ENCODE measurements at regions not wholly inside any gene's neighbourhood (a gene's known extent, or its start where the extent isn't known, plus 50 kb on each side); places are given as distances from the start of the nearest gene placed in this dataset.

DNA sequence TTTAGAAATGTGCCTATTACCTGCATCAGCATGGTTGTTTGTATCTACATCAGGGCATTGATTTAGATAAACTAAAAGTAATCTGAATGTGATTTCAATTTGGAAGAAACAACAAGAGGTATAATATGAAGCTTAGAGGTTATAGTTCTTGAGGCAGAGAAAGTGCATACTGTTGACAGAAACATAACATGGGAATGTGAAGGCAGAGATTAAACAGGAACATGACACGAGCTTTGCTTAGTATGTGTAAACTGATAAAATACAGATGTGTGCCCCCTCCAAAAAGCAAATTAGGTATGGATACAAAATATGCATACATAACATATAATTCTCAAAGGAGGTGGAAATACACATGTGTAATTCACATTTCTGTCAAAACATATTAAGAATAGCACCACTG, 1180.2 kb upstream of the ADGRL3 start:
- no peaks in the 10 kb centered on the region for H3K27me3 Mint-ChIP-seq
- H3K4me3 Mint-ChIP-seq, result no peak overlapping the region
- no peak overlapping the region for H3K27ac Mint-ChIP-seq
- no peaks in the 10 kb centered on the region for H3K36me3 Mint-ChIP-seq
- H3K4me1 Mint-ChIP-seq, result no peaks in the 10 kb centered on the region
- no peaks in the 10 kb centered on the region for H3K9me3 Mint-ChIP-seq

DNA sequence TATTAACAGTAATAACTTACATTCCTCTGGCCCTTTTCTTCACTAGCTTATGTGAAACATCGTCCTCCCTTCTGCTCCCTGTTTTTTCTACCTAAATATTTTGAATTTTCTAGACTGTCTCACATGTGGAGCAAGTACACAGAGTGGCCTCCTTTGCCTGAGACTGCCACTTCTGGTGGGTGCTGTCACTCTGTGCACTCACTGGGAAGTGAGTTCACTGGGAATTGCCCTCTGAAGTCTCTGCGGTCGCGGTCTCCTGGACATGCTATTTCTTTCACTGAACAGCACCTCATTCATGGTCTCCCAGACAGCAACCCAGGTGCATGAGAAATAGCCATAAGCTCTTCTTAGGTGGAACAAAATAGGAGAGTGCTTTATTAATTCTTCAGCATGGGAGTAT, 1179.7 kb upstream of the ADGRL3 start:
- Mint-ChIP-seq H3K9me3 (no peaks in the 10 kb centered on the region), H3K27ac (no peak overlapping the region), H3K27me3 (no peaks in the 10 kb centered on the region), H3K4me3 (no peak overlapping the region), H3K4me1 (no peaks in the 10 kb centered on the region), H3K36me3 (no peaks in the 10 kb centered on the region)

DNA sequence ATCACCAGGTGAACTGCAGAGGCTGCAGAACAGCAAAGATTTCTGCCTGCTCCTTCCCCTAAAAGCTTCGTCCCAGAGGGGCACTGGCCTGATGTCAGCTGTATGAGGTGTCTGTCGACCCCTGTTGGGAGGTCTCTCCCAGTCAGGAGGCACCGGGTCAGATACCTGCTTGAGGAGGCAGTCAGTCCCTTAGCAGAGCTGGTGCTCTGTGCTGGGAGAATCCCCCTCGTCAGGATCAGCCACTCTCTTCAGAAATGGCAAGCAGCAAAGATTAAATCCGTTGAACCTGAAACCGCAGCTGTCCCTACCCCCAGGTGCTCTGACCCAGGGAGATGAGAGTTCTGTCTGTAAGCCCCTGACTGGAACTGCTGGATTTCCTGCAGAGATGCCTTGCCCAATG, 1166.3 kb upstream of the ADGRL3 start:
- peaks cover 7% of the 10 kb centered on the region for H3K9me3 Mint-ChIP-seq
- no peaks in the 10 kb centered on the region for H3K36me3 Mint-ChIP-seq
- H3K27ac Mint-ChIP-seq, result no peak overlapping the region
- no peaks in the 10 kb centered on the region for H3K4me1 Mint-ChIP-seq
- H3K27me3 Mint-ChIP-seq, result no peaks in the 10 kb centered on the region
- no peak overlapping the region for H3K4me3 Mint-ChIP-seq

DNA sequence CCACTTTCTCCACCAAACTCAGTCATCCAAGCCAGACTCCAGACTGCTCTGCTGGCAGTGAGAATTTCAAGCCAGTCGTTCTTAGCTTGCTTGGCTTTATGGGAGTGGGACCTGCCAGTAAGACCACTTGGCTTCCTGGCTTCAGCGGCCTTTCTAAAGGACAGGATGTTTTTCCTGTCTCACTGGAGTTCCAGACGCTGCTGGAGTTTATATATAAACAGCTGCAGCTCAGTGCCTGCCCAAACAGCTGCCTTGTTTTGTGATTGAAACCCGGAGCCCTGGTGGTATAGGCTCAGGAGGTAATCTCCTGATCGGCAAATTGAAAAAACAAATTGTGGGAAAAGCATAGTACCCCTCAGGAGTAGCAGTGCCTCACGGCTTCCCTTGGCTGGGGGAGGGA, 1165.8 kb upstream of the ADGRL3 start:
- Mint-ChIP-seq H3K4me1 (no peaks in the 10 kb centered on the region), H3K36me3 (no peaks in the 10 kb centered on the region), H3K9me3 (peaks cover 7% of the 10 kb centered on the region), H3K27ac (no peak overlapping the region), H3K27me3 (no peaks in the 10 kb centered on the region), H3K4me3 (no peak overlapping the region)

DNA sequence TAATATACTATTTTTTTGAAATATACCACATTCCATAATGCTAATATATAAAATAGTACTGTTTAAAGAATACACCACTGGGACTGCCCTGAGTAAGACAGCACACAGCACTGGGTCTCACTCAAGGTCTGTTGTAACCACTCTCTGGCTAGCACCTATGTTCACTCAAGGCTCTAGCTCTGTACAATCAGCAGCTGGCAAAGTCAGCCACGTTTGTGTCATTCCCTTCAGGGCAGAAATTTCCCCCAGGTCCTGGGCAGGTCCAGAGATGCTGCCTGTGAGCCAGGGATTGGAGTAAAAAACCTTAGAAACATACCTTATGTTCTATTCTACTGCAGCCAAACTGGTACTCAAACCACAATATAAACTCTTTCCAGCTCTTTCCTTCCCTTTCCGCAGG, 1160.2 kb upstream of the ADGRL3 start:
- H3K4me3 Mint-ChIP-seq, result no peak overlapping the region
- no peaks in the 10 kb centered on the region for H3K36me3 Mint-ChIP-seq
- no peaks in the 10 kb centered on the region for H3K4me1 Mint-ChIP-seq
- no peaks in the 10 kb centered on the region for H3K27me3 Mint-ChIP-seq
- H3K9me3 Mint-ChIP-seq, result peaks cover 4% of the 10 kb centered on the region
- no peak overlapping the region for H3K27ac Mint-ChIP-seq

DNA sequence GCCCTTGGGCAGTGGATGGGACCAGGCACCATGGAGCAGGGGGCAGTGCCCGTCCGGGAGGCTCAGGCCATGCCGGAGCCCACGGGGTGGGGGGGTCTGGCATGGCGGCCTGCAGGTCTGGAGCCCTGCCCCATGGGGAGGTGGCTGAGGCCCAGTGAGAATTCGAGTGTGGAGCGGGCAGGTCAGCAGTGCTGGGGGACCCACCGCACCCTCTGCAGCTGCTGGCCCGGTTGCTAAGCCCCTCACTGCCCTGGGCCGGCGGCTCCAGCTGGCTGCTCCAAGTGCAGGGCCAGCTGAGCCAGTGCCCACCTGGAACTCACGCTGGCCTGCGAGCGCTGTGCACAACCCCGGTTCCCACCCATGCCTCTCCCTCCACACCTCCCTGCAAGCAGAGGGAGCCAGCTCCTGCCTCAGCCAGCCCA, 1157.9 kb upstream of the ADGRL3 start:
- no peak overlapping the region for H3K4me3 Mint-ChIP-seq
- peaks cover 7% of the 10 kb centered on the region for H3K9me3 Mint-ChIP-seq
- no peaks in the 10 kb centered on the region for H3K36me3 Mint-ChIP-seq
- H3K27me3 Mint-ChIP-seq, result no peaks in the 10 kb centered on the region
- no peaks in the 10 kb centered on the region for H3K4me1 Mint-ChIP-seq
- H3K27ac Mint-ChIP-seq, result no peak overlapping the region

DNA sequence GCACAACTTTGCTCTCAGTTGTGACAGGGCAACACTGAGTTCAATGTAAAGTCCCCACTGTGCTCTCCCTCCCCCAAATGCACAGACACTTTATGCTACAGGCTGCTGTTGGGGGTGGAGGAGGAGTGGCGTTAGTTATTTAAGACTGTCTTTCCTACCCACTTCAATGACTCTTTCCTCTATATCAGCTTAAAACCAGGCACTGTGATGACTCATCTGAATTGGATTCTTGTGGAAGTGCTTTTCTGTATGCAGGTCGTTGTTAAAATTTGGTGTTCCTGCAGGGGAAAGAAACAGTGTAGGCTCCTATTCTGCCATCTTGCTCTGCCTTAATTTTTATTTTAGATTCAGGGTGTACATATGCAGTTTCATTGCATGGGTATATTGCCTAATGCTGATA, 1157.2 kb upstream of the ADGRL3 start:
- H3K4me1 Mint-ChIP-seq, result no peaks in the 10 kb centered on the region
- H3K9me3 Mint-ChIP-seq, result peaks cover 7% of the 10 kb centered on the region
- H3K4me3 Mint-ChIP-seq, result no peak overlapping the region
- H3K27me3 Mint-ChIP-seq, result no peaks in the 10 kb centered on the region
- H3K27ac Mint-ChIP-seq, result no peak overlapping the region
- no peaks in the 10 kb centered on the region for H3K36me3 Mint-ChIP-seq

DNA sequence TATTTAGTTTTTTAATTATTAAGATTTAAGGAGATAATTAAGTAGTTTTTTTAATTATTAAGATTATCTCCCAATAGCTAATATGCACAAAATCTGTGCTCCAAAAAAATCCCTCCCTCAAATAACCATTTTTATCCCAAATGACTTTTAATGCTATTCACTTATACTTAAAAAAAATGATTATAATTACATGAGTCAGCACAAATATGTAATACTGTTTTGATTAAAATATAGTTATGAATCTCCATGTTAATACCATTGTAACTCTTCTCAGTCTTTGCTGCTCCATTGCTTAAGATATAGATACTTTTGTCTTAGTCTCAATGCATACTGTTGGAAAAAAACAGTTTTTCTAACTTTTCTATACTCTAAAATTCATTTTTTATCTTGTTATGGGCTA, 1121.1 kb upstream of the ADGRL3 start:
- H3K4me3 Mint-ChIP-seq, result no peak overlapping the region
- H3K27ac Mint-ChIP-seq, result no peak overlapping the region
- no peaks in the 10 kb centered on the region for H3K4me1 Mint-ChIP-seq
- H3K9me3 Mint-ChIP-seq, result peaks cover 14% of the 10 kb centered on the region
- no peaks in the 10 kb centered on the region for H3K27me3 Mint-ChIP-seq
- no peaks in the 10 kb centered on the region for H3K36me3 Mint-ChIP-seq

DNA sequence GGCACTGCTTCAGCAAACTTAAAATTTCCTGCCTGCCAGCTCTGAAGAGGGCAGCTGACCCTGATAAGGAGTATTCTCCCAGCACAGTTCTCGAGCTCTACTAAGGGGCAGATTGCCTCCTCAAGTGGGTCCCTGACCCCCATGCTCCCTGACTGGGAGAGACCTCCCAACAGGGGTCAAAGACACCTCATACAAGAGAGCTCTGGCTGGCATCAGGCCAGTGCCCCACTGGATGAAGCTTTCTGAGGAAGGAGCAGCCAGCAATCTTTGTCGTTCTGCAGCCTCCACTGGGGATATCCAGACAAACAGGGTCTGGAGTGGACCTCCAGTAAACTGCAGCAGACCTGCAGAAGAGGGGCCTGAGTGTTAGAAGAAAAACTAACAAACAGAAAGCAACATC, 1118.3 kb upstream of the ADGRL3 start:
- H3K4me3 Mint-ChIP-seq, result no peak overlapping the region
- no peak overlapping the region for H3K27ac Mint-ChIP-seq
- H3K36me3 Mint-ChIP-seq, result no peaks in the 10 kb centered on the region
- H3K4me1 Mint-ChIP-seq, result no peaks in the 10 kb centered on the region
- H3K9me3 Mint-ChIP-seq, result peaks cover 24% of the 10 kb centered on the region
- H3K27me3 Mint-ChIP-seq, result no peaks in the 10 kb centered on the region

DNA sequence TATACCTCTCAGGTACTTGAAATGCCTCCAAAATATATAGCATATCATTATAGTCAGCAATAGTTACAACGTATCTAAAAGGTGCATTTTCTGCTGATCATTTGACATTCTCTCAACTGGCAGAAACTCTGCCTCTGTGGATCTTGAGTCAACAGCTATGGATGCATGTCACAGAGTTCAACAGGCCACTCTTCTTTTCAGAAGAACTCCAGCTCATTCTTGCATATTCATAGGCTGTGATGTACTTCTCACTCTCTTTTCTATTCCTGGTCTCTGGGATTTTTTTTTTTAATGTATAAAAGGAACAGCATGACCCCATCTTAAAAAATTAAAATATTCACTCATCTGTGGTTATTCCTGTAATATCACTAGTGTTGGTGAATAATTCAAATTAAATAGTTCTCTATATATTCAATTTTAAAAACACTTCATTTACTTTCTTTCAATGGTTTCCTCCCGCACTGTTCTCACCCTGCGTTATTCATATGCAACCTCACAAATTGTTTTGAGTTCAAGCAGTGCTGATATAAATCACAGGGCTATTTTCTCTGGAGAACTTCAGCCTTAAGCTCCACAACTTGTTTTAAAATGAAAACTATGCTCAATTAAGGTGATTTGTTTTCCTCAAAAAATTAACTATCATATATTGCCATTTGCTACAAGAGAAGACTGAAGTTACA, 1111.2 kb upstream of the ADGRL3 start:
- H3K27me3 Mint-ChIP-seq, result no peaks in the 10 kb centered on the region

DNA sequence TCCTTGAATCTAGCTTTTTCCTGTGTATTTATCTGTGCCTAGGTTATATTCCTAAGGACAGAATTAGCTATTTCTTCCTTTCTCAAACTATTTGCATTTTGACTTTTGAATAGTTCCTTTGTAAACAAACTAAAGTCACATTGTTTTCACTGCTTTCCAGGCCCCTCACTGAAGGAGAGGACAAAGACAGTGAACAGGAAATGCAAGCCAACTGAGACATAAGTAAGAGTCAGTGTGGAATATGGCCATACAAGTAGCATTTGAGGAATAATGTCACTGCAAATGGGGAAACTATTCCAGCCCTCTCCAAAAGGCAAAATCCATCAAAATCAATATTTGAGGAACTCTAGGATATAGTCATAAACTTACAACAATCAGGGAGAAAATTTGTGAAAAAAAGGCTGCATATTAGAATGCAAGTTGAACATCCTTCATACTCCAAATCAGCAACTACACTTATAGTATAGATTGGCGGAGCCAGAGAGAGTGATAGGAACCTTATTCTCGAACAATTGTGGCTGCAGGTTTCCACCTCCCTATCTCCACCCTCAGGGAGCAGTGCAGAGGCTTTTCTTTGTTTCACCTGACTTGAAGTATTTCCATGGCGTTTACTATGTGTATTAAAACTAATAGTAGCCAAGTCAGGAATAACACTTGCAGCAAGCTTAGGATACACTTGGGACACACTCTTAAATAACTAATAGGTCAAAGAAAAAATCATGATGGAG, 1110.4 kb upstream of the ADGRL3 start:
- peaks cover 5% of the 10 kb centered on the region for H3K9me3 Mint-ChIP-seq
- no peaks in the 10 kb centered on the region for H3K4me1 Mint-ChIP-seq
- no peaks in the 10 kb centered on the region for H3K36me3 Mint-ChIP-seq
- H3K4me3 Mint-ChIP-seq, result no peak overlapping the region
- H3K27ac Mint-ChIP-seq, result no peak overlapping the region
- H3K27me3 Mint-ChIP-seq, result no peaks in the 10 kb centered on the region

More for the DNA sequence above, 1111.2 kb upstream of the ADGRL3 start:
- no peaks in the 10 kb centered on the region for H3K4me1 Mint-ChIP-seq
- H3K4me3 Mint-ChIP-seq, result no peak overlapping the region
- H3K9me3 Mint-ChIP-seq, result peaks cover 11% of the 10 kb centered on the region
- no peaks in the 10 kb centered on the region for H3K36me3 Mint-ChIP-seq
- no peak overlapping the region for H3K27ac Mint-ChIP-seq

DNA sequence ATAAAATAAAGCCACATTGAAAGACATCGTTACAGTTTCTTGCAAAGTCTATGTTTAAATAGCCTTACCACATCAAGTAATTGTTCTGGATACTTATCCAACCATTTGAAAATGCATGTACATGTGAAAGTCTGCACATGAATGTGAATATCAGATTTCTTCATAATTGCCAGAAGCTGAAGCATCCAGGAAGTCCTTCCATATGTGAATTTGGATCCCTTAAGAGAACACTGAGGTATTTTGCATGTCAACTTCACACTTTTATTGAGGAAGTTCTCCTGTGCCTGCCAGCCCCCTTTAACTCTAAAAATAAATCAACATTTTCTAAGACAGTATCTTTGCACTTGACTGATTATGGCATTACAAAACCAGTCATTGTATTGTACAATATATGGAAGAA, 1103.5 kb upstream of the ADGRL3 start:
- H3K27ac Mint-ChIP-seq, result no peak overlapping the region
- no peaks in the 10 kb centered on the region for H3K4me1 Mint-ChIP-seq
- no peaks in the 10 kb centered on the region for H3K36me3 Mint-ChIP-seq
- H3K9me3 Mint-ChIP-seq, result no peaks in the 10 kb centered on the region
- H3K4me3 Mint-ChIP-seq, result no peak overlapping the region
- H3K27me3 Mint-ChIP-seq, result no peaks in the 10 kb centered on the region

DNA sequence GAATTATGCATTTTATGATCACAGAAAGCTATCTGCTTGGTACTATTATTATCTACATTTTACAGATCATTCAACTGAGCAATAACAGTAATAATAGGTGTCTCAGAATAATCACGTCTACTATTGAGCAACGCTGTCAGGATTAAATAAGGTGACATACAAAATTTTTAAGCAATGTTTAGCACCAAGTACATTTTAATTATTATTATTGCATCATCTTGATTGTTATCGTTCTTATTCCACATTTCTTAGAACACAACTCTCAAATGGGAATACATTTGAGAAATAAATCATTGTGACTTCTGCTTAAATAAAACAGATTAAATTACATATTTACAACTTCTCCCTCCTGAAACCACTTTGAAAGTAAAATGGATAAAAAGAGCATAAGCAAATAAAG, 1083.5 kb upstream of the ADGRL3 start:
- Mint-ChIP-seq H3K4me1 (no peaks in the 10 kb centered on the region), H3K4me3 (no peak overlapping the region), H3K27me3 (no peaks in the 10 kb centered on the region), H3K36me3 (no peaks in the 10 kb centered on the region), H3K27ac (no peak overlapping the region), H3K9me3 (peaks cover 5% of the 10 kb centered on the region)

DNA sequence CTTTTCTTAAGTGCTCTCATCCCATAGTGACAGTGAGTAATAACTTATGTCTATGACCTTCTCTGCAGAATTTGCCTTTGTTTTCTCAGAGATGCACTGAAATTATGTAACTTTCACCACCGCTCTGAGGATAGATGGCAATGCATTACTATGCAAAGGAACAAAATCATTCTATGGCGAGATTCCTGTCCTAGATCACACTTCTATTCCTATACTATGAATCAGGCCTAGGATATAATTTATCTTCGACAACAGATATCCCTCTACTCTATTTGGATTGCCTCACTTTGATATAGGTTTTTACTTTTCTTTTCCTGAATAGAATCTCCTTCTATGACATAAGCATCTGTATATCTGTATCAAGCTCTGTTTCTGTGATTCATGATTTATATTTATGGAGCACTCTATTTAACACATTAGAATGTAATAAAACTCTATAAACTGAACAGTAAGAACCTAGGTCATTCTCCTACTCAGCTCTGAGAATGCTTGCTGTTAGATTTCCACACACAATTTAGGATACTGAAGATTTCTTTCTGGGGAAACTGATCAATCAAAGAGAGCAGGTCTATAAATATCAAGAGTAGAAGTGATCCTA, 1082.3 kb upstream of the ADGRL3 start:
- Mint-ChIP-seq H3K4me3 (no peak overlapping the region), H3K27me3 (no peaks in the 10 kb centered on the region), H3K27ac (no peak overlapping the region), H3K4me1 (no peaks in the 10 kb centered on the region), H3K9me3 (peaks cover 5% of the 10 kb centered on the region), H3K36me3 (no peaks in the 10 kb centered on the region)

DNA sequence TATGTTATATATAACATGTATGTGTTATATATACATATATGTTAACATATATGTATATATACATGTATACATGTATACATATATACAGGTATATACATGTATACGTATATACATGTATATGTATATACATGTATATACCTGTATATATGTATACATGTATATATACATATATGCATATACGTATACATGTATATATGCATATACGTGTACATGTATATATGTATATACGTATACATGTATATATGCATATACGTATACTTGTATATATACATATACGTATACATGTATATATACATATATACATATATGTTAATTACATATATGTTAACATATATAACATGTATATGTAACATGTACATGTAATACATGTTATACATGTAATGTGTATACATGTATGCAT, 1077.3 kb upstream of the ADGRL3 start:
- Mint-ChIP-seq H3K36me3 (no peaks in the 10 kb centered on the region), H3K27ac (no peak overlapping the region), H3K4me3 (no peak overlapping the region), H3K4me1 (no peaks in the 10 kb centered on the region), H3K27me3 (no peaks in the 10 kb centered on the region), H3K9me3 (no peaks in the 10 kb centered on the region)

DNA sequence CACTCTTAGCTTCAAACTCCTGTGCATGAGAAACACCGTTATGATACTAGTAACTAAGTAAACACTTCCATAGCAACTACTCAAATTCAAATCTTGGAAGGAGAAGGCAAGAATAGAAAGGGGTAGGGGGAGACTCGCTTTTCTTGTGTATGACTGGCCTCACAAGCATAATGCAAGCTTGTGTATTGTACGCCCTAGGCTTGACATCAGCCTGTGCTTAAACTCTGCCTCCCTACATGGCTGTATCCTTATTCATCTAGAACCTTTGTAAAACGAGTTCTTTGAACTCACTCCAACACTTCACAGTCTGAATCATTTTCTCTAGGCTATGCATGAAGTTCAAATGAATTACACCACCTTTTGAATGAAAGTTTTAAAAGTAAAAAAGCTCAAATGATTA, 1071.2 kb upstream of the ADGRL3 start:
- no peaks in the 10 kb centered on the region for H3K9me3 Mint-ChIP-seq
- no peak overlapping the region for H3K27ac Mint-ChIP-seq
- H3K4me3 Mint-ChIP-seq, result no peak overlapping the region
- H3K36me3 Mint-ChIP-seq, result no peaks in the 10 kb centered on the region
- H3K4me1 Mint-ChIP-seq, result no peaks in the 10 kb centered on the region
- no peaks in the 10 kb centered on the region for H3K27me3 Mint-ChIP-seq

Measured in activated naive CD4-positive, alpha-beta T cell treated with anti-CD3 and anti-CD28 coated beads, Interleukin-2, amount 50 U/mL, for 24 hours (primary cell).